NCI-H446 (cell line): ENCODE measurements at regions not wholly inside any gene's neighbourhood (a gene's known extent, or its start where the extent isn't known, plus 50 kb on each side); places are given as distances from the start of the nearest gene placed in this dataset.
A peak's percentile ranks its signal among the peaks of the same experiment; 100 is the strongest.
"Not testable (repeated sequence)": the region's sequence is repeated elsewhere in the genome, so short reads cannot be mapped to it uniquely, and the experiment has no call there.

Experiments
- DNase-seq, 2 experiments: peaks; one replicate each; lab custom pipeline; 2025; lab: John Stamatoyannopoulos, UW

- DNase-seq, result no peak
Observed at GRCh38 chr5:18238321-18238720, 604.1 kb downstream of the TAF11L14 start.

DNA sequence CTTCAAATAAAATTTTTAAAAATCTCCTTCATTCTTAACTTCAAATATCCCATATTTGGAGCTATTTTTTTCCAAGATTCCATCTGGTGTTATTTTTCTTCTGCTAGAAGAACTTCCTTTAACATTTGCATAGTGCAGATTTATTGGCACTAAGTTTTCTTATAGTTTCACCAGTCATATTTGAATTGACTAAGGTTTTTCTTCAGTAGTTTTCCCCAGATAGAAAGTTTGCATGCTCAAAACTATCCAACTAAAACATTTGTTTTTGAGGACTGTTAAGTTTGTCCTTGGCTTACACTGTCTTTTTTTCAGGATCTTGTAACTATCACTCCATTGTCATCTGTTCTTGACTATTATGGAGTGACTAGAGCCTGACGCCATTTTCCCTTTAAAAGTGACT is 606.7 kb downstream of the TAF11L14 start:
- DNase-seq, result no peak

DNA sequence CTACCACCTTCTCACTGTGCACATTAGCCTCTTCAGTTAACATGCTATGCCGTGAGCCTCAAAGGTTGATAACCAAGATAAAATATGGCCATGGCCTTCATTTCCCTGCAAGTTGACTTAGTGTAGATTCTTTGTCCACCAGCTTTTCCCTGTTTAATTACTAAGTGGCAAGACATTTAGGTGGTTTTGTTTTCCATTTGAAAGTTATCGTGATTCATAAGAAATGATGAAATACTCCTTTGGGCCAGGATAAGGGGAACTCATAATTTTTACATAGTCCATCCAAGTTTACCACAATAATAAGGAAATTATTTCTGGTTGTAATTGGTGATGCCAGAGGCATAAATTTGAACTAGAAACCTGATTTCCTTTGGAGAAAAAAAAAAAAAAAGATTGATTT is 609.6 kb downstream of the TAF11L14 start:
- DNase-seq, result no peak

- DNase-seq, result no peak
Observed at GRCh38 chr5:18244309-18244708, 610.0 kb downstream of the TAF11L14 start.

GRCh38 chr5:18252559-18252958 is 618.3 kb downstream of the TAF11L14 start:
- DNase-seq, result no peak

DNA sequence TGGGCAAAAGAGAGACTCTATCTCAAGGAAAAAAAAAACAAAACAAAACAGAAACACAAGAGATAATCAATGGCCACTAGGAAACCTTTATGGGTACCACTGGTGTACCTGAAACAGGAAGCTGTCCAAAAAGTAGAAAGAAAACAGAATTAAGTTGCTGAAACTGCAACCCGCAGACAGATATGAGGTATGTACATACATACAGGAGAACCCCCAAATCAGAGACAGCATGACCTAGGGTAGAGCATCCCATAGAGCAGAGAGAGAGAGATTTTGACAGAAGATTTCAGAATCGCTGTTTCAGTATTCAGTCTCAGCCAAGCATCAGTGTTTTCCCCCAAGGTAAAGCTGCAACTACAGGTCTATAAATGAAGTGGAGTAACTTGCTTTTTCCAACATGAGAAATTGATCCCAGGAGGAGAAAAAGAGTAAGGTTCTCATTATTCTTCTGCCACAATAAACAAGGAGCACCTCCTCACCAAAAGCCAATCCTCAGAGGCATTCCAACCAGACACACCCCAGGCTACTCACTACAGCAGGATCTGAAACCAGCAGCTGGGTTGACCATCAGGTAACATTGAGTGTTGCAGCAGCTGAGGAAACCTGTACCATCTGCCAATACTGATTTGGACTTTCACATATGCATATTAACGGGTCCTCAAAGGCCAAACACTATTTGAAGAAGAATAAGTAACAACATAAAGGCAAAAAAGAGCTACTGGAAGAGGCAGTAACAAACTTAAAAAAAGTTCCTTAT is 630.0 kb downstream of the TAF11L14 start:
- no peak for DNase-seq

DNA sequence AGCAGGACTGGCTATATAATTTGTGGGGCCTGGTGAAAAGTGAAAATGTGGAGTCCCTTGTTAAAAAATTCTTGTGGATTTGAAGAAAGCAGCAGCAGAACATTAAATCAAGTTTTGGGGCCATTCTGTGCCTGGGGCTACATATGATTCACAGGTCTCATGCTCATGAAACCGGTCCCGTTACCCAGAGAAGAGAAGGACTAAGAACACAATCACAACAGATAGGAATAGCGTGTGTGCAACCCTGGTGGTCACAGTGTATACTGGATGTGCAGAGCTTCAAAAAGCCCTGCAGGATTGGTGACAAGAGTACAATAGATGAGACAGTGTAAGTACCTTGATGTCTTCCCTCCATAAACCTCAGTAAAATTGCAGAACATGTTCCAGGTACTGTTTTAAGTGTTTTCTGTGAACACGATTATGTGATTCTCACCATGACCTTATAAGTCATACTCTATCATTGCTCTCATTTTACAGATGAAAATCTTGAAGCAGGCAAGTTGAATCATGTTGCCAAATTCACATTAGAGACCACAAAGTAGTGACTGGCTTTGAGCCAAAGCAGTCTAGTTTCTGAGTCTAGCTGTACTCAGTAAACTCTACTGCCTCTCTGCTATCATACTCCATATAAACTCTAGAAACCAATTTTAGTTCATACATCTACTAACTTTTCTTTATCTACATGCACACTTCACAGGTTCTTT is 636.5 kb downstream of the TAF11L14 start:
- DNase-seq, result peak in 1 of 2 experiments; percentile 49

- no peak for DNase-seq
Observed at GRCh38 chr5:18276939-18277338, 642.7 kb downstream of the TAF11L14 start.

DNA sequence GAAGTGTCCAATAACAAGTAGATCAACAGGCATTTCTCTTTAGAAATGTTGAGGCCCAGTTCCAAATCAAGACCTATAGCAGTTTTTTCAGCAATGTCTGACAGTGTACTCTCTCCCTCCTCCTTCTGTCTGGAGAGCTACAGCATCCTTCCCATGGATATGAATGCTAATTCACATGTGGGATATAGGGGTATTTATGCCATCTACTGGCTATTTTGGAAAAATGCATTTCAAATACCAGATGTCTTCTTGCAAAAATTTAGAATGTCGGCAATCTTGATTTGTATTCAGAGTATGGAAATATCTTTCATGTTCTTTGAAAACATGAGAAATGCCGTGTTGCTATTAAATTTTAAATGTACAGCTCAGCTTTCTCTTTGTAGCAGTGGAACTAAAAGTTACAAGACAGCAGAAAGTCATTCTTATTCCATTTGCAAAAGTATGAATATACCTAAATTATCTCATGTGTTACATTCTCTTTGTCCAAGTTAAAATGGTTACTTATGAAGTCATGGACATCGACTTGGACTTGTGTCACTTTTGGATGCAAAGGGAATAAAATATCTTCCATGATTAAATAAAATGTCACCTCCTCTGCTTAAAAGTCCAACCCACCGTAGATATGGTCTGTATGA is 647.8 kb downstream of the TAF11L14 start:
- peak; percentile 49 to 86 for DNase-seq

- no peak for DNase-seq
Observed at GRCh38 chr5:18285257-18285656, 651.0 kb downstream of the TAF11L14 start.

- no peak for DNase-seq
Observed at GRCh38 chr5:18292146-18292545, 657.9 kb downstream of the TAF11L14 start.

GRCh38 chr5:18295696-18296095 is 661.4 kb downstream of the TAF11L14 start:
- not testable (repeated sequence) for DNase-seq

- no peak for DNase-seq
Observed at GRCh38 chr5:18299166-18299565, 664.9 kb downstream of the TAF11L14 start.

DNA sequence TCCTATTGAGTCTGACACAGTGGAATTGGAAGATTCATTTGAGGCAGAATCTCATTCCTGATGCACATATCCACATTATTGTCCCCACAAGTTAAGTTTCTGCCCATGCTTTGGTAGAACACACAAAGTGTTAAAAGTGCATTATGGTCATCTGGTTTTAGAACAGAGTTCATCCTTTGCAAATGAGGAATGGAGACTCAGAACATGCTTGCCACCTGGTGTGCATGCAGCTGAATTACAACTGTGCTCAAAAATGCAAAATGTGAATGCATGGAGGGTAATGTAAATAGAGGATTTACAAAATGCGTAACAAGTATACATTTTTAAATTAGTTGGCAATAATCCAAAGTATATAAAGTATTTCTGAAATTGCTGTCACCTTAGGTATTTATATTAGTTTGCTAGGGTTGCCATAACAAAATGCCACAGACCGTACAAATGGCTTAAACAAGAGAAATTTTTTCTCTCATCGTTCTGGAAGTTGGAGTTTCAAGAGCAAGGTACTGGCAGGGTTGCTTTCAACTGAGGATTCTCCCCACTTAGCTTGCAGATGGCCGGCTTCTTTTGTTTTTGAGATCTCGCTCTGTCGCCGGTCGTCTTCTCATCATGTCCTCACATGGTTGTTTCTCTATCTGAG is 671.1 kb downstream of the TAF11L14 start:
- DNase-seq, result peak; percentile 46 to 76

DNA sequence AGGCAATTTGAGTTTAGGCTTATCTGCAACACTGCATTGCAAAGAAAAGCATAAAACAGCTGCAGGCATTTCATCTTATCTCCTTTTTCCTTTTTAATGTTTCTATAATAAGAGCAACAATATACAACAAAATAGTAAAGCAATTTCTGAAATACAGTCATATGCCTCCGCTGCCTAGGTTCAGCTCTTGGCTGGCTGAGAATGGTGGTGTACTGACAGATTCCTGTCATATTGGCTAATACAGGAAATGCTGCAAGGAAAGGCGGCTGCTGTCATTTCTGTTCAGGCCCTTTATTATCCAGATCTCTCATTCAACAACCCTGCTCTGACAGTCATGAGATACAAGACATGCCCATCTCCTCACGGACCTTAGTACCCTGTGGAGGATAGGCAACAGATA is 677.0 kb downstream of the TAF11L14 start:
- DNase-seq, result no peak

GRCh38 chr5:18312016-18312415 is 677.8 kb downstream of the TAF11L14 start:
- no peak for DNase-seq

GRCh38 chr5:18314192-18314778 is 680.0 kb downstream of the TAF11L14 start:
- peak; percentile 27 to 72 for DNase-seq

- DNase-seq, result no peak
Observed at GRCh38 chr5:18321262-18321942, 687.1 kb downstream of the TAF11L14 start.

GRCh38 chr5:18323891-18324290 is 689.6 kb downstream of the TAF11L14 start:
- no peak for DNase-seq

DNA sequence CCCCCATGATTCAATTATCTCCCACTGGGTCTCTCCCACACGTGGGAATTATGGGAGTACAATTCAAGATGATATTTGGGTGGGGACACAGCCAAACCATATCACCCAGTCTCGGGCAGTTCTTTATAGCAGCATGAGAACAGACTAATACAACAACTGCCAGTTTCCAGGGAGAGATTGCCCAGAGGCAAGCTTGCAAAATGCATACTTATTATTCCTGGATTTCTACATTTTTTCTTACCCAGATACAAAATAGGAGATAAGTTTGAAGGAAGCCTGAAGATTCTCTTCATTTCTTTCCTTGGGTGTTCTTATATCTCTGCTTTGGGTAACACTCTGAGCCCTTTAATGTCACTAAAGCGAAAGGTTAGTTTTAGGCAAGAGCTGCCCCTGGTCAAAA is 691.2 kb downstream of the TAF11L14 start:
- DNase-seq, result no peak

DNA sequence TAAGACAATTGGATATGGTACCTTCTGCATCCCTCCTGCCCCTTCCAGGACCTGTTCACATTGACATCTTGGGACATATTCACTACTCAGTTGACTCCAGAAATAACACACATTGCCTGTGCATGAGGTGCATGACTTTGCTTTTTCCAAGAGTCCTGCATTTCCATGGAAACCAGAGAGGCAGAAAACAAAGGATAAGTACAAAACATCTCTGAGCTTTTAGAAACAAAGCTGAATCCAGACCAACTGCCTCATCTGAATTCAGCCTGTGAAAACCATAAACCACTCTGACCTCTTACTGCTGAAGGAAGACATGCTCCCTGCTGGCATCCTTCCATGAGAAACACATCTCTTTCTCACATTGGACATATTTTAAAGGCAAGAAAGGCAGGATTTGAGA is 695.1 kb downstream of the TAF11L14 start:
- DNase-seq, result peak in 1 of 2 experiments; percentile 34

GRCh38 chr5:18333841-18334240 is 699.6 kb downstream of the TAF11L14 start:
- no peak for DNase-seq
